Stimulated activated CD4-positive, alpha-beta T cell treated with anti-CD3 and anti-CD28 coated beads, TNF-alpha, amount 100 ng/mL, for 48 hours (primary cell): ENCODE measurements at regions not wholly inside any gene's neighbourhood (a gene's known extent, or its start where the extent isn't known, plus 50 kb on each side); places are given as distances from the start of the nearest gene placed in this dataset.
A peak's percentile ranks its signal among the peaks of the same experiment; 100 is the strongest.

Experiments
- DNase-seq, 3 donors: peaks; one replicate each; pipeline ENCODE4 v3.0.0-alpha.2; 2020; ENCODE audit warnings: low read depth in 3 of 3

DNA sequence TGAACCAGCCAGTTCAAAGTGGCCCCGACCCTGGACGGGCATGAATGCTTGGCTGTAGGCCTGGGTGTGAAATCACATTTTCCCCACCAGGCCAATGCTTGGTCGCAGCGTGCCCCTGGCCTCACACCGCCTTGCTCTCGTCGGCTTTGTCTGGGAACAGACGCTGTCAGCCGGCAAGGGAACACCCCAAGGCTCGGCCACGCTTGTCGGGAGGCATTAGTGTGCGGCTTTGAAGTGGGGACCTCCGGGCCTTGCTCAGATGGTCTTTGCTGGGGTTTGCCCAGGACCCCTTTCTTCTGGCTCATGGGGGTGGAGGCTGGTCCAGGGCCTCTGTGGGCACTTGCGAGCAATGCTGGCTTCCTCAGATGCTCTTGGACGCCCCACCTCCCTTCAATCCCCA, 79.1 kb downstream of the INHBB start:
- DNase-seq: no peak

DNA sequence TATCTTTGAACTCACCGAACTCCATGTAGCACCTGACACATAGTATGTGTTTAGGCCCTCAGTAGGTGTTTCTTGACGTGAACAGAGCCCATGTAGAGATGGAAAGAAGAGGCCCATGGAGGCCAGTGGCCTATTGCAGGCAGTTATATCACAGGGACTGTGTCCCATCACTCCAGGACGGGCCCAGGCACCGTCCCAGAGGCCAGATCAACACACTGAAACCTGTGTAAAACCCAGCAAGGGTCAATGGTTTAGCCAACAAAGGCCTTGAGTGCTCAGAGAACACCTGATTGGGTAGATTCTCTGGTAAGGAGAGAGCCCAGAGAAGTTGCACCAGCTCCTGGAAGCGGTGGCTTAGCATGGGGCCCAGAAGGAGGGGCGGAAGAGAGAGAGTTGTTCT, 82.8 kb downstream of the INHBB start:
- DNase-seq: no peak

DNA sequence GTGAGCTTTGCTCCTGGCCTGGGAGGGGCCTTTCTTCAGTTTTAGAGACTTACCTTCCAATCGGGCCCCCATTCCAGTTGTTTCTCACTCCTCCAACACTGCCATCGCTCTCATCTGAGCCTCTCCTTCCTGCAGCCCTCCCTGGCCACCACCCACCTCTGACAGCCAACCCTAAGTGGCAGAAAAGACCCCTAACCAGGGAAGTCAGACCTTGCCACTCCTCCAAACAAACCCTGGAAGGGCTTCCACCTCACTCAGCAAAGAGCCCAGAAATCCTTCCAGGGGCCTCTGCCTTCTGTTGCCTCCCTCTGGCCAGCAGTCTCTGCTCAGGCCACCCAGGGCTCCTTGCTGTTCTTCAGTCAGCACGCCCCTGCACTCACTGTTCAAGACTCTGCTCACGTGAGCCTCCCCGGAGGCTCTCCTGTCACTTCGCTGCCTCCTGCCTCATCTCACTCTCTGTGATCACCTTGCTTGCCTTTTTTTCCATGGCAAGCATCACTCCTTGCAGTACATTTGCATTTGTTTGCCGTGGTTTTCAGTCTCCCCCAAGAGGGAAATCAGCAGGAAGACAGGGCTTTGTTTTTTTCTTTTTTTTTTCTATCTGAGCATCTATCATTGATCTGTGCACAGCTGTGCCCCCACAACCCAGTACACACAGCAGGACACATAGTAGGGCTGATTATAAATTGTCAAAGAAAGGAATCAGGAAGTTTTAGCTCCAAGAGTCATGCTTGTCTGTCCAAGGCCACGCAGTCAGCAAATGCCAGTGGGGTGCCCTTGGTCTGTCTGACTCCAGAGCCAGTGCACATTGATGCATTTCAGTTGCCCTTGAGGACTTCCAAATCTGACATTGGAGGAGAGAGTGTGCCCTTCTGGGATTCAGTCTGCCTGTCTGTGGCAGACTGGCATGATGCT, 83.9 kb downstream of the INHBB start:
- no peak for DNase-seq

DNA sequence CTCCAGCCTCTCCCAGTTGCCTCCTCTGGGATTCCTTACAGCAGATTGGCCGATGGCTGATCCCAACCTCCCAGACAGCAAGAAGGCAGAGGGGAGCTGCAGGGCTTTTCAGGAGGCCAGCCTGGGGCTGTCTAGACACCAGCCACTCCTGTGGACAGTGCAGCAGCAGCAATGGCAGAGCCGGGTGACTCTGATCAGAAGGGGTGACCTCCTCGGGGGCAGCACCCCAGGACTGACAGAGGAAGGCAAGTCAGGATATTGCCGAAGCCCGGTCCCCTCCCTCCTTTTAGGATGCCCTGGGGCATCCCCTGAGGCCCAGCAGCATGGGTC, 84.5 kb downstream of the INHBB start:
- DNase-seq: no peak

DNA sequence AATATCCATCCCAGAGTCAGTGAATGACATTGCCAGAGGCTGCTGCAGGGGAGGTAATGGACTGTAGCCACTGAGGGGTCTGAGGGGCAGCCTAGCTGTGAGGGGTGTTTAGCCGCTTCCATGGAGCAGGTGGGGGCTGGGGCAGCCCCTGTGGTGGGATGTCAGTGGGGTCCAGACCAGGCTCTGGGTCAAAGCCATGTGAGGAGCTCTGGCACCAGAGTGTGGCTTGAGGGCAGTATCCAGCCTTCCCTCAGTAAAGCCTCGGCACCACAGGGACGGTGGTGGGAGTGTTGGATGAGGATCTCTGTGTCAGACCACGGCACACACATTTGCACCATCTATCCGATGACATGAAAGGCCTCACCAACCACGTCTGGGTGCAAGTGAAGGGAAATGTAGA, 85.0 kb downstream of the INHBB start:
- no peak for DNase-seq

DNA sequence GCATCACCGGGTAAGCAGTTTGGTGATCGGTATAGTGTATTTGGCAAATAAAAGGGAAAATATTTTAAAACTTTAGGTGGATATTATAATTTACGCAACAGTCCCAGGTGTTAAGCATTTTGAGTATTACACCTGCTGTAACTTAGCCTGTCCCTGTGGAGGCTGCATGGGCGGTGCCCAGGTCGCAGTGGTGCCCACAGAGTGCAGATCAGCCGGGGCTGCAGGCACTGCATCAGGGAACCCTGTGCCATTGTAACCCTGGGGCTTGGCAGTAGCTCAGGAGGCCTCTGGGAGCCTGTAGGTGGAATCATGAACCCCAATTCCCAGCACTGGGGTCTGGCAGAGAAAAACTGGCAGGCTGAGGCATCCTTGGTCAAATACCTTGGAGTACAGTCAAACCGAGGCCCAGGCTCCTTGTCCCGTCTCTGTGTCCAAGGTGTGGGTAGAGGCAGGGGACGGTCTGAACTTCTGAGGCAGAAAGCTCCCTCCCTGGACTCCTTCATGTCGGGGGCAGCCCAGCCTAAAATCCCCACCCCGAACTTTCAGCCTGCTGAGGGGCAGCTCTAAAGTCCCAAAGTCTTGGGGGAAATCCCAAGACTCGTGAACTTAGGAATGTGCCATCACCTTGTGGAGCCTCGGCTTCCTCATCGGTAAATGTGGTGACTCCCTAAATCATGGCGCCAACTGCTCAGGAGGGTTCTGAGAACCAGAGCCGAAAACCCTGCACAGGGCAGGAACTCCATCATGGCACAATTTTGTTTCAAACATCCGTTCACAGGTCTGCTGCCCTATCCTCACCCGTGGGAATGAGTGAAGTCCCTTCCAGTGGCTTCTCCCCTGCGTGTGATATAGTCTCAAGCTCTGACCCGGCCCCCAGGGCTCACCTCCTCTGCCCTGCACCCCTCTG, 85.7 kb downstream of the INHBB start:
- no peak for DNase-seq

DNA sequence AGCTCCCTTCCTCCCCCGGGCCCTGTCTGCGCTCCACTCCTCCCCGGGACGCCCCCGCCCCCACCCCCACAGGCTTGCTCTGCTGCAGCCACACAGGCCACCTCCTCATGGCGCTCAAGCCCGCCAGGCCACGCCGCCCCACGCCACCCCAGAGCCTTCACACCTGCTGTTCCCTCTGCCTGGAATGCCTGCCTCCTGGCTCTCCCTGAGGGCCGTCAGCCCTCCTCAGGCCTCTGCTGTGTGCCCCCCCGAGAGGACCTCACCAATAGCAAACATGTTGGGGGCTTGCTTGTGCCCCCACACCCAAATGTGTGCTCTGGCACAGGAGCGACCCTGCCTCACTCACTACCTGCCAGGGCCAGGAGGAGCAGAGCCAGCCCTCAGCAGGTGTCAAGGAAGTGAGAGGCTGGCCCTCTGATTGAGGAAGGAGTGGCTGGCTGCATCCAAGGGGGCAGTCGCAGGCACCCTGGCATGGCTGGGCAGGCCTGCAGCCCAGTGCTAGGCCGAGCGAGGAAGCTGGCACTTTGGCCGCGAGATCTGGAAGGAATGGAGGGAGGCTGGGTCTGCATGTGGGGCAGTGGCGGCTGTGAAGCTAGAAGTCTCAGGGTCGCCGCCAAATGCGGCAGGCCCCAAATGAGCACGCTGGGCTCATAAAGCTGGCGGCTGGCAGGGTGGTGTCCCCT, 86.5 kb downstream of the INHBB start:
- DNase-seq: no peak

DNA sequence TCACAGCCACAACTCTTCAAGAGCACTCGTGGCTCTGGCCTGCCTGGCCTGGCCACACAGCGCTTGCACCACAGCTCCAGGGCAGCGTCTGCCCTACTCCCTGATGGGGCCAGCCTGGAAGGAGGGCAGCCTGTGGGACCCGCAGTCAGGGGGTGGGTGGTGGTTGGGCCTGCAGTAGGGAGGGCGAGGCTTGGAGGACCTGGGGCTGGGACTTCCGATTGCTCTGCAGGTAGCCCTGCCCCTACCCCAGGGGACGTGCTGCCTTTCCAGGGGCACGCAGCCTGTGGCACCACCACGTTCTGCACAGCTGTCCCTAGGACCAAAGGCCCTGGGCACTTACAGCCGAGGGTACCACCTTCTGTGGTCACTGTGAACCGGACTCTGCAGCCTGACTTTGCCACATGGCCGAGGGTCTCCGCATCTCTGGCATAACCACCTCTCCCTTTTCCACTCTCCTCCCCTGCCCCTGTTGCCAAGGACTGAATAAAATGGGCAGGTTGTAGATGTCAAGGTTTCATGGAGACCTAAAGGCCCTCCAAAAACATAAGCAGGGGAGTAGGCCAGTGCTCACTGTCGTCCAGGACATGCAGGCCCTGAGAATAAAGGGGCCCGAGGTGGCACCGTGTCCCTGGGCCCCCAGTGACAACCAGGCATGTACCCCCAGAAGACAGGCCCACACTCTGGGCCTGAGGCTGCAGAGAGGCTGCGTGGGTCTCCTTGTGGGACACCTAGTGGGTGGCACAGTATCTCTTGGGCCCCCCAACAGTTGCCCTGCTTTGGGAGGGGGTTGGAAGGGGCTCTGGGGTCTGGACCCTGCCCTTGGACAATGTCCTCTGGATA, 87.3 kb downstream of the INHBB start:
- no peak for DNase-seq

DNA sequence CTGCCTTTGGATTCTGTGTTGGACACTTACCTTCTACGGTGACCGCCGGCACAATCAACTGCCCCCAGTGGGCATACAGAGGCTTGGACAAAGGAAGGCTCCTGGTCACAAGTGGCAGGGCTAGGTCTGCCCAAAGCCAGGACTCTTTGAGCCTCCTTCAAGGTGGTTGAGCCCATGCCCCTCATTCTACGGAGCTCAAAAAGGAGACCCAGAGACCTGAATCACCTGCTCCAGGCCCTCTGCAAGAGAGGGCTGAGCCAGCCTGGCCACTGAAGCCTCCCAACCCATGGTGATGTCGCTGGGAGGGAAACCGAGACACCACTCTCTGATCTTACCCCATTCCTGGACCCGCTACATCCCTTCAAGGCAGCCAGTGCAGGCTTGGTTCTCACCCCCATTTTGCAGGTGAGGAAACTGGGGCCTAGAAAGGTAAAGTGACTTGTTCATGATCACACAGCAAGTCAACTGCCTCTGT, 87.9 kb downstream of the INHBB start:
- DNase-seq: no peak

DNA sequence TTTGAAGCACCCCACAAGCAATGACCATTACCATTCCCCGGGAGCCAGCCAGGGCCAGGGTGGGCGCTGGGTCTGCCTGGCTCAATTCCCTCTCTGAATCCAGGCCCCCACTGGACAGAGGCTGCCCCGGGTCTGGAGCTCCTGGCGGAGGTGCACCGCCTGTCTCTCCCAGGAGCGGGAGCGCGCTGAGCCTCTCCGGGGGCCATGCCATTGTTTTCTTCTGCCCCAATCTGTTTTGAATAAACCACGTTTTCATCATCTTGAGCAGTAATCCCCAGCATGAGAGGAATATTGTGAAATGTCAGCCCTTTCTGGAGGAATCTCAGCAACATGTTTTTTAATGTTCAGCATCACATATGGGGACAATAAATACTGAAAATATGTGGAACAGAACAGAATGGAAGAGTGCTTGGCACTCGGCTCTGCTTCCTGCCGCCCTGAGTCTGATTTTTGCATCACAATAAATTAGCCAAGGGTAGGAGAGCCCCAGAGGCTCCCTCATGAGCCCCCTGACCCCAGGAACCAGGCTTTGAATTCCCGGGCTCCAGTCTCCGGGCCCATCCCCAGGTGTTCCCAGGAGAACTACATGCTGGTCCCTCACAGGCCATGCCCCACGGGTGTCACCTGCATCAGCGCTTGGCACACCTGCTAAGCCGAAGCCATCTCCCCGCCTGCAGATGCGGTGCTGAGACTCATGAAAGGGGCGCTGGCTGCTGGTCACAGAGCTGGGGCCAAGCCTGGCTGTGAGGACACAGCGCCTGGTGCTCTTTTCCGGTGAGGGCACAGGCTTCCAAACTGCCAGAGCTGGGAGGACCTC, 88.8 kb downstream of the INHBB start:
- no peak for DNase-seq

DNA sequence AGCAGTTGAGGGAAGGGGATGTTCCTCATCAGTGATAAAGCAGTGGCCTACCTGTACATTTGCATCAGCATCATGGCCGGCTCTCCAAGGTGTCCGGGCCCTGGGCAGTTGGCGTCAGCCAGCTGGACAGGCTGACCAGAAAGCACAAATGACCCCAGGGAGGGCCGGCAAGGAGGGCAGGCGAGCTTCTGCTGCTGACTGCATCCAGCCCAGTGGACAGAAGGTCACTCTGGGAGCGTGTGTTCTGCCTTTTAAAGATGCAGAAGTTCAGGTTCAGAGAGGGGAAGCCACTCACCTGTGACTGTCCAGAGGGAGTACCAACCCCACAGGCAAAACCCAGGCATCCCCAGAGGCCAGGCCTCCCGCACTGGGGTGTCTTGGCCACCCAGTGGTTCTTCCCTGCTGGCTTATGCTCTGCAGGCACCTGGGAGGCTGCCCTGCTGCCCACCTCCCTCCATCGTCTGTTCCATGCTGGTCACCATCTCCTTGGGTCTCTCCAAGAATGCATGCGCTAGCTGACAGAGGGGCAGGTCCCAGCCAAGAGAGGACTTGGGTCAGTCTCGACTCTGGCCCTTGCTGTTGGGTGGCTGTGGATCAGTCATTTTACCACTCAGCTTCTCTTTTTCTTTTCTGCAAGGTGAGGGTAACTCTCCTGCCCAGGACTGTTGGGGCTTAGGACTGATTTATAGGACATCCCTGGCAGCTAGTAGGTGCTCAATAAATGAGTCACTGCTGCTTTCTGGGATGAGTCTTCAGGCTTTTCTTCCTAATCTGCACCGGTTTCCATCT, 89.9 kb downstream of the INHBB start:
- no peak for DNase-seq

DNA sequence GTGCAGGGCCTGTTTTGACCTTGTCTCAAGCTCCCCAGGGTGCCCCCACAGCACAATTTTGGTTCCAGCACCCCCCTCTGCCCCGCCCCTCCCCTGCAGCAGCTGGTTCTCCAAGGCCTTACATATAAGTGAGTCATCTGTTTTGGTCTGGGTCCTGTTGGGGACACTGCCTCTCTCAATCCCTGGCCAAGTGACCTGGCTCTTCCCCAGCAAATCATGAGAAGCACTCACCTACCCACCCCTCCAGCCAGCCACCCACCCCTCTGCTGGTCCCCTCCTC, 90.5 kb downstream of the INHBB start:
- no peak for DNase-seq

DNA sequence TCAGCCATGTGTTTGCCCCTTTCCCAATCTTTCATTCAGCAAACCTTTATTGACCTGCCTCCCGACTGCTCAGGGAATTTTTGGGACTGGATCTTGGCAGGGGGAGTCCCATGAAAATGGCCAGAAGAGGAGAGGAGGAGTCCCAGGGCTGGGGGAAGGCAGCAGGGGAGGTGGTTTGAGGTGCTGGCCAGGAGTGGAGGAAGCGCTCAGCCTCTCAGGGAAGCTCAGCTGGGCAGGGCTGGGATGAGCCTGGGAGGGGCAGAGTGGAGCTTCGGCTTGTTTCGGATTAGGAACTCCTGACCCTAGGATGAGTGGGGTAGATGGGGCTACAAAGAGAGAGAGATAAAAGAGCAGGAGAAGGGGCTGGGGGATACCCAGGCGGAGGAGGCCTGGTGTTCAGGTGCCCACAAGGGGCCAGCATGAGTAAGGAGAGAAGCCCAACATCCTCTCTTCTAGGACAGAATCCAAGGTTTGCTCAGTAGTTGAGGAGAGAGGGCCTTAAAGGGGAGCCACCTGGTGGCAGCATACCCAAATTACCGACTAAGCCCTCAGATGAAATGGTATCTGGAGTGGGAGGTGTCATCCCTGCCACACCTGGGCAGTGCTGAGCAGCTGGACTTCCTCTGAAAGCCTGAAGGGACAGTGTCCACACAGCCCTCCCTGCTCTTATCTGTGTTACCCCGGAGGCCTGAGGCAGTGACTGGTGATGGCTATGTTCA, 91.1 kb downstream of the INHBB start:
- DNase-seq: peak in 2 of 3 donors; percentile 8 to 15

DNA sequence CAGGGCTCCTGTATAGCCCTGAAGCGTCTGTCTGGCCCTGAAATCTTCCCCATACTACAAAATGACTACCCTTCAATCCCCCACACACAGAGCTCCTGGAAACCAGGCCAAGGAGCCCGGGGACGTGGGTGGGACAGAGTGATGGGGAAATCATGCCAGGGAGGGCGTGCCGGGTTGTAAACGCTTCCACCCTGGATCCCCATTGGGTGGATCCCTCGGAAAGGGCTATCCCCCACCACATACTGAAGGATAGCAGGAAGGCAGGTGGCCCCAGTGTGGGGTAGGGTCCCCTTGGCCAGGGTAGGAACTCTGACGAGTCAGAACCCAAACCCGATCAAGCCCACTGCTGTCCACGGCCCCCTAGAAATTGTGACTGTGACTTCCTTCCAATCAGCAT, 91.7 kb downstream of the INHBB start:
- DNase-seq: no peak

DNA sequence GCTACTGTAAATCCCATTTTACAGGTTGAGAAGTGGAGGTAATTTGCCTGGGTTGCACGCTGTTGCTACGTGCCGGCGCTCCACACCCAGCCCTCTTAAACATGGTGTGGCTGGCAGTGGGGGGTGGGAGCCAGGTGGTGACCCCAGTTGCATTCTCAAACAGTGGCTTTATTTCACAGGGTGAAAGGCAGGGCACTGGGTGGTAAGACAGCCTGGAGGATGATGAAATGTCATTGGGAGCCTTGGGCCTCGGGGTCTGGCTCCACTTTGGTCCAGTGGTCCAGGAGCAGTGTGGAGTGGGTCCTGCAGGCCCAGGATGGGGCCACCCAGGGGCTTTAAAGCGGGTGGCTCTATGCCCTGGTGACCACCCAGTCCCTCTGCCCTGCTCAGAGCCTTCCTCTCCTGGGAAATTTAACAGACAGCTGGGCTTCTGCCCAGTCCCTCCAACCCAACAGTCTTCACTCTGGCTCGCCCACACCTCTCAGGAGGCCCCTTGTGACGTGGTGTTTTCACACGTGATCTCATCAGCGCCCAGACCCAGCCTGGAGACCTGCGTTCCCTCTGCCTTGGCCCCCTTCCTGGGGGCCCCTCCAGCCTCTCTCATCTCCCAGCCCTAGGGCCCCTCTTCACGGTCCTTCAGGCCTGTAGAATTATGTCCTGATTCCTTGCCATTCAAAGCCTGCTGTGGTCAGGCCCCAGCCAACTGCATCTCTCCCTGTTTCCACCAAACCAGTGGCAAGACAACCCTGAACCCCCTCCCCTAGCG, 92.5 kb downstream of the INHBB start:
- DNase-seq: no peak

DNA sequence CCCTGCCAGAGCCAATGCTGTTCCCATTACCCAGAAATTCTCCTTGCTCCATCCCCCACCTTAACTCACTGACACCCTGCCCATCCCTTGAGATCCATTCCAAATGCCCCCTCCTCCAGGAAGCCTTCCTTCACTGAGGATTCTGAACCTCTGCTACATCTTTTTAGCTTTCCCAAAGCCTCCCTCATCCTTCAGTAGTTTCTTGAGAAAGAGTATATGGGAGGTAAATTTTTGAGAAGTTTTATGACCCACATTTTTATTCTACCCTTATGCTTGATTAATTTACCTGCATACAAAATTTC, 93.1 kb downstream of the INHBB start:
- DNase-seq: no peak

DNA sequence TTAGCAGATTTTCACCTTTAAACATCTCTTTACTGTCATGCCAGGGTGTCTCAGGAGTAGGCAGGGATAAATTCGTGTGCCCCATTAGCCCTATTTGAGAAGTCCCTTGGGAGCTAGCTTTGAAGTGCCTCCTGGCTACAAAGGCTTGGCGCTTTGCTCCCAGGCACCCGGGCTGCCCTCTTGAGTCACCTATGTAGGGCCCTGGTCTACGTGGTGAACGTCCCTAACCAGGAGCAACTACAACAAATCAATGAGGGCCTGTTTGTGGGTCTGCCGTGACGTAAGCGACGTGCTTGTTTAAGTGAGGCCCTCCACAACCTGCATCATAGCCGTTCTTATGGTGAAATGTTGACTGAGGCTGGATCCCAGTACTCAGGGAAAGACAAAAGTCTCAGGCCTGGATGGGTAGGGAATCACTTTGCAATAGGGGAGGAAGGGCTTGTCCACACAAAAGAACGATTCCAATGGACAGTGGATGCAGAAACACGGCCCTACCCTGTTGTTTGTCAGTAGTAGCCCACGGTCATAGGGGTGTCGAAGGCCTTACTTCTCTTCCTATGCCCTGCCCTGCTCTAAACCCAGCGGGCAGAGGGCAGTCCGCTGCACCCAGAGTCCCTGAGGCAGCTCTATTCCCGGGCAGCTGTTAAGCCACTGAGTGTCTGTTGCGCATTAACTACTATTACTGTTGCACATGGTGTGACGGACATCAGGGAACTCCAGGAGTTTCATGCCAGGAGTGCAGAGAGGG, 93.9 kb downstream of the INHBB start:
- DNase-seq: no peak
